Activated CD8-positive, alpha-beta memory T cell treated with anti-CD3 and anti-CD28 coated beads for 36 hours (primary cell): ENCODE measurements at regions not wholly inside any gene's neighbourhood (a gene's known extent, or its start where the extent isn't known, plus 50 kb on each side); places are given as distances from the start of the nearest gene placed in this dataset.
"Not testable (repeated sequence)": the region's sequence is repeated elsewhere in the genome, so short reads cannot be mapped to it uniquely, and the experiment has no call there.

Experiments used
- CTCF ChIA-PET: fragments of 350-600 bp; sonication (Branson Sonifier 250); formaldehyde crosslinking; loops from one replicate; lab custom pipeline; 2021; ENCODE audit warnings: antibody characterized with exemption; lab: Charles Lee
- POLR2A ChIA-PET: fragments of 350-600 bp; sonication (Branson Sonifier 250); formaldehyde crosslinking; loops from one replicate; lab custom pipeline; 2021; ENCODE audit warnings: antibody characterized with exemption; lab: Charles Lee

GRCh38 chr5:13640270-13640669 lies 304.2 kb downstream of the DNAH5 start:
- POLR2A ChIA-PET = no interaction called here
- CTCF ChIA-PET = no interaction called here

DNA sequence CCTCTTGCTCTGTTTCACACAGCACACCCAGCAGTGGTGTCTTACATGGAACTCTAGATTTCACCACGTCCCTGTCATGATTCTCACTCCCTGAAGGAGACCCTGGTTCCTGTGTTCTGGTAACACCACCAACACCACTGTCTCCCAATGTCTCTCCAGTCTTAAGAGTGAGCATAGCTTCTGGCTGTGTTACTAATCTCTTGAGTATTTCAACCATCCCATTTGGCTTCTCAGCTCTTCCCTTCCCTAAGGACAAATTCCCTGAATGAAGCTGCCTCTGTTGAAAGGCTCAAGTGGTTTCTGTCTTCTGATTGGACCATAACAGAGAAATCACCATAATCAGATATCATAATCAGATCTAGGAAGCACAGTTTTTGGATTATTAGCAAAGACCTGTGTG lies 311.8 kb downstream of the DNAH5 start:
- CTCF ChIA-PET = no interaction called here
- POLR2A ChIA-PET = no interaction called here

- ChIA-PET POLR2A (no interaction called here), CTCF (no interaction called here)
These were observed 315.3 kb downstream of the DNAH5 start for GRCh38 chr5:13629218-13629617.

DNA sequence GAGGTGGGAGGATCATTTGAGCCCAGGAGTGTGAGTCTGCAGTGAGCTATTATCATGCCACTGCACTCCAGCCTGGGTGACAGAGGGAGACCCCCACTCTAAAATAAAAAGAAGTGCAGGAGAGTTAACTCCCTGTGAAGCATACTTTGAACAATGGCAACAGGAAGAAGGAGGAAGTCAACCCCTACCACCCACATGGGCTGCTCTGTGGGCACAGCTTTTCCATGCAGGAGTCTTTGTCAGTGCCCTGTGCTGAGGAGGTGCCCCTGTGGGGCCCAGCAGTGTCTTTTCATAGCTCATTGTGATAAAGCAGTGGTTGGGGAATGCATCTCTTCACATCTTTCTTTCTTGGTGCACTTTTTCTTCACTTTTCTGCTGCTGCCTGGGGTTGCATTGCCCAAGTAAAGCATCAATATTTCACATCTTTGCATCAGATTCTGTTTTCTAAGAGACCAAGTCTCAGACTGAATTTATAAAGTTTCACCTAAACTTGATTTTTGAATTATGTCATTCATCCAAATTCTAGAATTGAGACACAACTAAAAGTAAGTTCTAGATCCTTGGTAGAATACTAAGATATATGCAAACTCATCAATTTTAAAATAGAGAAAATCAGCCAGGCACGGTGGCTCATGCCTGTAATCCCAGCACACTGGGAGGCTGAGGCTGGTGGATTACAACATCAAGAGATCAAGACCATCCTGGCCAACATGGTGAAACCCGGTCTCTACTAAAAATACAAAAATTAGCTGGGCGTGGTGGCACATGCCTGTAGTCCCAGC lies 316.6 kb downstream of the DNAH5 start:
- CTCF ChIA-PET = no interaction called here

GRCh38 chr5:13625616-13626198 lies 318.8 kb downstream of the DNAH5 start:
- ChIA-PET CTCF (no interaction called here), POLR2A (no interaction called here)

More for the DNA sequence above, 316.6 kb downstream of the DNAH5 start:
- POLR2A ChIA-PET = no interaction called here

- CTCF ChIA-PET = no interaction called here
- POLR2A ChIA-PET = no interaction called here
These were observed 320.0 kb downstream of the DNAH5 start for GRCh38 chr5:13624283-13625074.

GRCh38 chr5:13613621-13614020 lies 330.9 kb downstream of the DNAH5 start:
- ChIA-PET CTCF (no interaction called here), POLR2A (no interaction called here)

GRCh38 chr5:13611604-13612003 lies 332.9 kb downstream of the DNAH5 start:
- ChIA-PET POLR2A (no interaction called here), CTCF (no interaction called here)

DNA sequence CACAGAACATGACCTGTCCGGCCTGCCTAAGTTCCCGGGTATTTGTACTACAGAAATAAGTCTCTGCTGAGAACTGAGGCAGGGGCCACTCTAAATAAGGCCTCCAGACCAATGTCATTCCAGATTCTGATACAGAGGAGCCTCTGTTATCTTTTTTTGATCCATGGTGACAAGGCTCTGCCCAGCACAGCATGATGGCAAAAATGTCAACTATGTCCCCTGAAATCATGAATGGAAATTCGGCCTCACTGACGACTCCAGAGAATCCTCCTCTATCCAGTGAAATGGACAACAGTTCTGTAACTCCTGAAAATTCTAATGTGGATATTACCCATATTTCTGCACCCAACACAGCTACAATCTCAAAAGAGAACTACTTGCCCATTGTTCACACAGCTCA lies 335.0 kb downstream of the DNAH5 start:
- CTCF ChIA-PET = no interaction called here
- POLR2A ChIA-PET = no interaction called here

DNA sequence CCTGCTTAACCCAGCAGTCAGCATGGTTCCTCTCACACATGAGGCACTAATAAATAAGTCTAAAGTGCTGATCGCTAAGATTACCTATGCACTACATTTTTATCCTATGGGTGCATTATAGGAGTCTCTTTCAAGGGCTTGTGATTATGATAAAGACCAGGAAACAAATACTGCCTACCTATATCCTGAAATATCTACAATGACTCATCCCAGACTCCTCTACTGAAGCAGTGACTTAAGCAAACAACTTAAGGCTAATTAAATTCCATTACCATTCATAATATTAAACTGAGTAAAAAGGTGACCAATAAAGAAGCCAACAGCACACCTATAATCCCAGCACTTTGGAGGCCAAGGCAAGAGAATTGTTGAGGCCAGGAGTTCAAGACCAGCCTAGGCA lies 338.4 kb downstream of the DNAH5 start:
- POLR2A ChIA-PET = no interaction called here
- CTCF ChIA-PET = no interaction called here

DNA sequence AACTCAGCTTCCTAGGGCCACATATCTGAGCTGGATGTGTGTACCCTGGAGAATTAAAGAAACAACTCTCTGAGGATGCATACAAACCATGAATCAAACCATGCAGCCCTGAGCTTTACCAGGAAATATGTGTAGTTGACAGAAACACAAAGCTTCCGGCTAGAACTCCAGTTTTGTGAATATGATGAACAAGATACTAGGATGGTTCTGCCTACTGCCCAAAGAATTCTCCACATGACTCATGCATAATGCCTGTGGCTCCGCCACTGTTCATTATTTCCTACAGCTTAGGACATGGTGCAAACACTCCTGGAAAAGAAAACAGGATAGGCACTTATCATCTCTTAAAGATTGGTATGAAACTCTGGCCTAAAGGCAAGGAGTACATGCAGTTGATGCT lies 343.4 kb downstream of the DNAH5 start:
- CTCF ChIA-PET = no interaction called here

DNA sequence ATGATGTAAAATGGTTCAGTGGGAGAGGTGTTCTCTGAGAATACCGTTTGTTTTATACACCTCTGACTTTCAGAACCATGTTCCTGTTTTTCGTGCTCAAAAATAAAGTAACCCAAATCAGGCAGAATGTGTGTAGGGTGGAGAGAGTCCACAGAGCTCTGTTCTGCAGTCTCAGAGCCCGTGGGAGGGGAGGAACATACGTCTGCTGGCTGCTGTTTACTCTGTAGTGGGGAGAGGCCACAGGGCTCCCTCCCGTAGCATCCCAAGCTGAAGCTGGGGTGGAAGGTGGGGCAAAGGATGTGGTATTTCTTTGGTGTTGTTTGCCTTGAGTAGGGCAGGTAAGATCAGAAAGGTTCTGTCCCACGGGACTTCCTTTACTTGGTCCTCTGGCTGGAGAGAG lies 348.5 kb downstream of the DNAH5 start:
- ChIA-PET CTCF (no interaction called here), POLR2A (no interaction called here)

More for the DNA sequence above, 343.4 kb downstream of the DNAH5 start:
- POLR2A ChIA-PET = no interaction called here

DNA sequence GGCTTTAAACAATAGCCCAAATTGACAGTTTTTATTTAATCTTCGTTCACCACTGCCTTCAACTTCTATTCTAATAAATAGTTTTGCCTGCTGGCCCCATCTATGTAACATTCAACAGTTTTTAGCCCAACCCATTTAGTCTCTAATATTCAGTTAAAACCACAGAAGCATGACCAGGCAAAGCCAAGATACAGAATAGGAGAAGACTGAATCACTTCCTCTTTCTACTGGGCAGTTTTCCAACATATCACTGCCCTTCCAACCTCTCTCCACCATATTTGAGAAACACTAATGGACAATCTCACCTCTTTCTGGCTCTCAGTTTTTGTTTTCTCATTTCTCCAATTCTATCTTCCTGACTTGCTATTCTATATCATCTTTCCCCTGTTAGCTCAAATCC lies 352.9 kb downstream of the DNAH5 start:
- CTCF ChIA-PET = no interaction called here
- POLR2A ChIA-PET = no interaction called here

DNA sequence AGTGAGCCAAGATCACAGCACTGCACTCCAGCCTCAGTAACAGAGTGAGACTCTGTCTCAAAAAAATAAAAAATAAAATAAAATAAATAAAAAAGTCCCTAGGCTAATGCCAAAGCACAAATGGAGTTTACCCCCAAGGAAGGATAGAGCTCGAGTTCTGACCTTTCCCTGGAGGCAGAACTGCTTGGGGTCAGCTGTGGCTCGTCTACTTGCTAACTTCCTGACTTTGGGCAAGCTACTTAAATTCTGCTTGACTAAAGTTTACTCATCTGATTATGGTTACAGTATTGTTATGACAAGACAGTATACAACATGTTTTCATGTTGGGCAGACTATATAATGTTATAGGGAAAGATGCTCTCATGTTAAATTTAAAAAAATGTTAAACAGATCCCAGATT lies 359.2 kb downstream of the DNAH5 start:
- CTCF ChIA-PET = no interaction called here
- POLR2A ChIA-PET = no interaction called here

DNA sequence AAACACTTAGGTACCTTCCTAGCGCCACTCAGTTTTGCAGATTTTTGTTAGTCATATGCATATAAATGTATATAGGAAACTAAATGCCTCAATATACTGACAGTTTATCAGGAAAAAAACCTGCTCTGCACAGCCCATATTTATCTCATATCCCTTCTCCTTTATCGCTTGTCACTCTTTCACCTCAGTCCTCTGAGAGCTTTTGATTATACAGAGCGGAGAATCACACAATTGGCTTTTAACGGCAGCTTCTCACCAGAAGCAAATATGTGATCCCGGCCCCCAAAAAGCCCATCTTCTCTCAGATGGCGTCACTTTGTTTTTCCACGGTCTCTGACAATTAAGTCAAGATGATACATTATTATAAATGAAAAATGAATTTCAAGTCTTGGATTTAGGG lies 362.6 kb downstream of the DNAH5 start:
- CTCF ChIA-PET = no interaction called here
- POLR2A ChIA-PET = no interaction called here

- ChIA-PET POLR2A (no interaction called here), CTCF (no interaction called here)
These were observed 363.4 kb downstream of the DNAH5 start for GRCh38 chr5:13581132-13581531.

GRCh38 chr5:13580058-13580457 lies 364.4 kb downstream of the DNAH5 start:
- CTCF ChIA-PET = no interaction called here
- POLR2A ChIA-PET = no interaction called here

DNA sequence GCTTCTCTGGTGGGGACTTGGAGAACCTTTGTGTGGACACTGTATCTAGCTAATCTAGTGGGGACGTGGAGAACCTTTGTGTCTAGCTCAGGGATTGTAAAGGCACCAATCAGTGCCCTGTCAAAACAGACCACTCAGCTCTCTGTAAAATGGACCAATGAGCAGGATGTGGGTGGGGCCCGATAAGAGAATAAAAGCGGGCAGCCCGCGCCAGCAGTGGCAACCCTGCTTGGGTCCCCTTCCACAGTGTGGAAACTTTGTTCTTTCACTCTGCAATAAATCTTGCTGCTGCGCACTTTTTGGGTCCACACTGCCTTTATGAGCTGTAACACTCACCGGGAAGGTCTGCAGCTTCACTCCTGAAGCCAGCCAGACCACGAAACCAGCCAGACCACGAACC lies 365.4 kb downstream of the DNAH5 start:
- CTCF ChIA-PET, POLR2A ChIA-PET: not testable (repeated sequence)

DNA sequence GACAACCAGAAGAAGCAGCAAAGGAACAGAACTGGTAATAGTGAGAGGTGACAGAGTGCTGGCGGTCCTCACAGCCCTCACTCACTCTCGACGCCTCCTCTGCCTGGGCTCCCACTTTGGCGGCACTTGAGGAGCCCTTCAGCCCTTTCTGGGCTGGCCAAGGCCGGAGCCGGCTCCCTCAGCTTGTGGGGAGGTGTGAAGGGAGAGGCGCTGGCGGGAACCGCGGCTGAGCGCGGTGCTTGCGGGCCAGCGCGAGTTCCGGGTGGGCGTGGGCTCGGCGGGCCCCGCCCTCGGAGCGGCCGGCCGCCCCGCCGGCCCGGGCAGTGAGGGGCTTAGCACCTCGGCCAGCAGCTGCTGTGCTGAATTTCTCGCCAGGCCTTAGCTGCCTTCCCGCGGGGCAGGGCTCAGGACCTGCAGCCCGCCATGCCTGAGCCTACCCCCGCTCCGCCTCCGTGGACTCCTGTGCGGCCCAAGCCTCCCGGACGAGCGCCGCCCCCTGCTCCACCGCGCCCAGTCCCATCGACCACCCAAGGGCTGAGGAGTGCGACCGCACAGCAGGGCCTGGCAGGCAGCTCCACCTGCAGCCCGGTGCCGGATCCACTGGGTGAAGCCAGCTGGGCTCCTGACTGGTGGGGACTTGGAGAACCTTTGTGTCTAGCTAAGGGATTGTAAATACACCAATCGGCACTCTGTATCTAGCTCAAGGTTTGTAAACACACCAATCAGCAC lies 366.0 kb downstream of the DNAH5 start:
- POLR2A ChIA-PET, CTCF ChIA-PET: not testable (repeated sequence)

DNA sequence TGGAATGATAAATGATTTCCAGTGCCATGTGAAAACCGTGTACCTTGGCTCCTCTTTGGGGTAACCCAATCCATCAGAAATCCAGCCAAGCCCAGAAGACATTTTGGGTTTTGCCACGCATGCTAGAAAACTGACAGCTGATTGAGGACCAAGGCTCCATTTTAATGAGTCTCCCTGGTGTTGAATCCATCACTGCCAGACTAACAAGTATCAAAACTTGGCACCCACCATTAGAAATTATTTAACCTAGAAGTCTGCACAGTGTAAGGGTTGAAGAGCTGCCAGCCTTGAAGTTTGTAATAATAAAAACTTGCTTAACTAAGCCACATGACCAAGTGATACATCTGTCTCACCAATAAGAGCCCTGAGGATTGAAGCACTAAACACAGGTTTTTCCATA lies 369.9 kb downstream of the DNAH5 start:
- ChIA-PET CTCF (no interaction called here), POLR2A (no interaction called here)
